Stimulated activated CD4-positive, alpha-beta T cell treated with anti-CD3 and anti-CD28 coated beads, Interleukin-15, amount 100 ng/mL, for 1 hour (primary cell): ENCODE measurements at regions not wholly inside any gene's neighbourhood (a gene's known extent, or its start where the extent isn't known, plus 50 kb on each side); places are given as distances from the start of the nearest gene placed in this dataset.
"Not testable (repeated sequence)": the region's sequence is repeated elsewhere in the genome, so short reads cannot be mapped to it uniquely, and the experiment has no call there.

Source experiments
- DNase-seq, 2 donors: peaks; one replicate each; pipeline ENCODE4 v3.0.0-alpha.2; 2020; ENCODE audit warnings: low read depth in 1 of 2, low spot score in 1 of 2

DNA sequence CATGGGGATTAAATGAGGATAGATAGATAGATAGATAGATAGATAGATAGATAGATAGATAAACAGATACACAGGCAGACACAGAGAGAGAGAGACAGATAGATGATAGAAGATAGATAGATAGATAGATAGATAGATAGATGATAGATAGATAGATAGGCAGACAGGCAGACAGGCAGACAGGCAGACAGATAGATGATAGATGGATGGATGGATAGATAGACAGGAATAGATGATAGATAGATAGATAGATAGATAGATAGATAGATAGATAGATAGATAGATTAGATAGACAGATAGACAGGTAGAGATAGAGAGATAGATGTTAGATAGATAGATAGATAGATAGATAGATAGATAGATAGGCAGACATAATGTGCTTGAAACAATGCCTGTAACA, 137.3 kb downstream of the MED10 start:
- not testable (repeated sequence) for DNase-seq

DNA sequence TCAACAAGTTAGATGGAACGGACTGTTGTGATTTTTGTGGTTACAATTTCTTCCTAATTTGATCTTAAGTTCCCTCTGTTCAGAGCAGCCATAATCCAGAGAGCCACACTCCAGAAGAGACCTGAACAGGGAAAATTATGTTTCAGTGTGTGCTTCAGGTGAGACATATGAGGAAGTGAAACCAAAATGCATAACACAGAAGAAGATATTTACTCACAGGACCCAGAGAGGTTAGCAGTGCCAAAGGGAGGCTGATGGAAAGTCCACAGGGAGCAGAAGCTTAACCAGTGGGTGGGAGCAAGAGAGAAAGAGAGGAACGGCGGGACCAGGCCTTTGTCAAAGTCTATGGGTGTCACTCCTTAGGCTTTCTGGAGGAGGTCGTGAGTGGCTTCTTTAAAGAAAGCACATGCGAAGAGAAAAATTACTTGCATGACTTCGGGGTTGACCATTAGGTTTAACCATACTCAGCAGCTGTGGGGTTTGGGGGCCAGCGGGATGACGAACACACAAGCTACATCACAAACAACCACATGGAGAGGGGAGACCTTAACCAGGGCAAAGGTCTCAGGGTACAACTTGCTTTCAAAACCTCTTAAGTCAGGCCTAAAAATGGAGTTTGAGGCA, 141.4 kb downstream of the MED10 start:
- DNase-seq = no peak

DNA sequence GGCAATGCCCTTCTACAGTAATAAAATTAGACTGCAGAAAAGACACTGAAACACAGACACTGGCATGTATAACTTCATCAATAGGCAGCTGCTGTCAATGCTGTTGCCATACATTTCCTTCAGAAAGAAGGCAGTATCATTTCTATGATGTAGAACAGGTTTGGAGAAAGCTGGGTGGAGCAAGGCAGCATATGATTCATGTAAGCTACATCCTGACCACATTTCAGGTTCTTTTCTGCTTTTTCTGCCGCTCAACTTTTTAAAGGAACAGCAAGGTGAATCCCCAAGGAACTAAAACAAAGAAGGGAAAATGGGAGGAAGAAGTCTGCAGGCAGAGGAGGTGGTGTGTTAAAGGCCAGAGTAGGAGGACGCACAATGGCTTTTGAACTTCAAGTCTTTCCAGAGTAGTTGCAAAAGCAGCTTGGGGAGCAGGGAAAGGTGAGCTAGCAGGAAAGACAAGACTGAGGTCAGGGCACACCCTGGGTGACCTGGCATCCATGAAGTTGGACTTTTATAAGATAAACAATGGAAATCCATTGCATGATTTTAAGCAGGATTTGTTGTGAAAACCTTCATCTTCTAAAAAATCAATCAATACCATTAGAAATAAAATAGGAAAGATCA, 142.1 kb downstream of the MED10 start:
- DNase-seq = no peak

GRCh38 chr5:6235726-6236125, 142.6 kb downstream of the MED10 start:
- no peak for DNase-seq

- no peak for DNase-seq
Measured at GRCh38 chr5:6228257-6229250, 149.8 kb downstream of the MED10 start.

- no peak for DNase-seq
Measured at GRCh38 chr5:6225121-6225607, 153.2 kb downstream of the MED10 start.

GRCh38 chr5:6224406-6224805, 153.9 kb downstream of the MED10 start:
- no peak for DNase-seq

DNA sequence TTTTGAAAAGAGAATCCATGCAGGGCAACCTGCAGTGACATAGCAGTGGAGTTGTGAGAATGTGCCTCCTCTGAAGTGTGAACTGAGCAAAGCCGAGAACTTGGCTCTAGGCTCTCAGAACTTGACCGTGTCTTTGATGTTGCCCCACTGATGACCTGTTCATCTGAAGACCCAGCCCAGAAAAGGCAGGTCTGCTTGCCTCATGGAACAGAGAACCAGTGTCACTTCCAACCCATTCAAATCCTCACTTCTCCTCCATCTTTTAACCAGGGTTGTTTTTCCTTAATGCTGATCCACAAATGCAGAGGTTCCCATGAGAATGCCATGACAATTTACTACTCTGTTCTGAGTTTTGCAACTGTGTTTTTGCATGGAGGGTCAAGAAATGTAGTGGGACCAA, 155.4 kb downstream of the MED10 start:
- no peak for DNase-seq

DNA sequence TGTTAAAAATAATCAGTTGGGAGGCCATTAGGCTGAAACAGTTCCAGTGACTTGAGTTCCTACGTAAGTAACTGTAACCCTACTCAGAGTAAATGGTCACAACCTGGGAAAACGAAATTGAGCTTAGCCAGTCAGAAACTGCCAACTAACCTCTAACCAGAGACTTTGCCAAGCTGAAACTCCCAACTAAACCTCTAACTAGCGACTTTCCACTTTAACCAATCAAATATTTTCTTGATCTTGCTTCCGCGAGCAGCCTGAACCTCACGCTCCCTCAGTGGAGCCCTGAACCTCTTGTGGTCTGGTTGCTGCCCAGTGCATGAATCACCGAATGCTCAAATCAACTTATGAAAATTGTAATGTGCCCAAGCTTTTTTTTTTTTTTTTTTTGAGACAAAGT, 156.2 kb downstream of the MED10 start:
- DNase-seq = no peak

GRCh38 chr5:6221141-6221626, 157.2 kb downstream of the MED10 start:
- no peak for DNase-seq

- no peak for DNase-seq
Measured at GRCh38 chr5:6220346-6221088, 157.8 kb downstream of the MED10 start.

- DNase-seq = no peak
Measured at GRCh38 chr5:6218517-6218916, 159.8 kb downstream of the MED10 start.

- no peak for DNase-seq
Measured at GRCh38 chr5:6218116-6218515, 160.2 kb downstream of the MED10 start.

DNA sequence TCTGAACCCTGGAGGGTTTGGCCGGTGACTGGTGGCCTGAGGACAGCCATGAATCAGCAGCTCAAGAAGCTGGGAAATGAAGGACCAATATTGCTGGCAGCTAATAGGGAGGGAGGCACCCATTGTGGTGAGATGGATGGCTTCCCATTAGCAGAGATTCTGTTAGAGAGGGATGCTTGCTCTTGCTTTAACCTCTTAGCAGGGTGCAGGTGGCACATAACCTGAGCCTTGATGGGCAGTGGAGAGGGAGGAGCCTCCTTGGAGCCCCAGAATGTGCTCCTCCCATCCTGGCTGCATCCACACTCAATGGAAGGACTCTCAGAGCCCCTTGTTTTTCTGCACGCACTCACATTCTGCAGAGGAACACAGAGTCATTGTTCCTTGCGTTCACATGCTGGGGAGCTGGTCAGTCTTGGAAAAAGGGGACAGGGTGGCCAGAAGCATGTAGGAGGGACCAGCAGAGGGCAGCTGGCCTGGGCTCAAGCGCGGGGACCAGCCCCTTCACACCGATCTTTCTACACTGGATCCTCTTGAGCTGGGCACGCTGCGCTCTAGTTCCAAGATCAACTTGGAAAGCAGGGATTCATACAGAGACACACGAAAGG, 161.8 kb downstream of the MED10 start:
- no peak for DNase-seq

GRCh38 chr5:6215891-6216290, 162.5 kb downstream of the MED10 start:
- no peak for DNase-seq

DNA sequence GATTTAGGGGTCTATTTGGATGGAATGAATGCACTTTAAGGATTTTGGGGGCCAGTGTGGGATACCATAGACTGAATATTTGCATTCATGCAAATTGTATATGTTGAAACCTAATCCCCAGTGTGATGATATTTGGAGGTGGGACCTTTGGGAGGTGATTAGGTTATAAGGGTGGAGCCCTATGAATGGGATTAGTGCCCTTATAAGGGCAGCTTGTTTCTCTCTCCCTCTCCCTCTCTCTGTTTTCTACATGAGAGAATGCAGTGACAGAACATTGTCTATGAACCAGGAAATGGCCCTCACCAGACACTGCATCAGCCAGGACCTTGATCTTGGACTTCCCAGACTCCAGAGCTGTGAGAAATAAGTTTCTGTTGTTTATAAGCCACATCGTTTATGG, 166.1 kb downstream of the MED10 start:
- no peak for DNase-seq

DNA sequence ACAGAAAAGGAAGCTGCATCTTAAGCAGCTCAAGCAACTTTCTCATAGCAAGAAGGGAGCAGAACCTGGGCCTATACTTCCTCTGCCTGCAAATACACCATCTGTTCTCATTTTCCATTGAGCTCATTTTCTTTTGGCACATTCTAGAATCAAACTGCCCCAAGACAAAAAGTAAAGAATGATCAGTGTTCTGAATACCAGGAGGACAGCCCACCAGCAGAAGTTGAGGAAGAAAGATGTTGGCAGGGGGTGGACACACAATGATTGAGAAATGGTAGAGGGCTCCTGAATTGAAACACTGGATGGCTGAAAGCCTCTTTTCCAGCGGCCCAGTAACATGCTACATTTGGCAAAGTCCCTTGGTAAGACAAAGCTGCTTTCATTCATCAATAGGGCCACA, 171.8 kb downstream of the MED10 start:
- no peak for DNase-seq

- no peak for DNase-seq
Measured at GRCh38 chr5:6202968-6203365, 175.4 kb downstream of the MED10 start.

DNA sequence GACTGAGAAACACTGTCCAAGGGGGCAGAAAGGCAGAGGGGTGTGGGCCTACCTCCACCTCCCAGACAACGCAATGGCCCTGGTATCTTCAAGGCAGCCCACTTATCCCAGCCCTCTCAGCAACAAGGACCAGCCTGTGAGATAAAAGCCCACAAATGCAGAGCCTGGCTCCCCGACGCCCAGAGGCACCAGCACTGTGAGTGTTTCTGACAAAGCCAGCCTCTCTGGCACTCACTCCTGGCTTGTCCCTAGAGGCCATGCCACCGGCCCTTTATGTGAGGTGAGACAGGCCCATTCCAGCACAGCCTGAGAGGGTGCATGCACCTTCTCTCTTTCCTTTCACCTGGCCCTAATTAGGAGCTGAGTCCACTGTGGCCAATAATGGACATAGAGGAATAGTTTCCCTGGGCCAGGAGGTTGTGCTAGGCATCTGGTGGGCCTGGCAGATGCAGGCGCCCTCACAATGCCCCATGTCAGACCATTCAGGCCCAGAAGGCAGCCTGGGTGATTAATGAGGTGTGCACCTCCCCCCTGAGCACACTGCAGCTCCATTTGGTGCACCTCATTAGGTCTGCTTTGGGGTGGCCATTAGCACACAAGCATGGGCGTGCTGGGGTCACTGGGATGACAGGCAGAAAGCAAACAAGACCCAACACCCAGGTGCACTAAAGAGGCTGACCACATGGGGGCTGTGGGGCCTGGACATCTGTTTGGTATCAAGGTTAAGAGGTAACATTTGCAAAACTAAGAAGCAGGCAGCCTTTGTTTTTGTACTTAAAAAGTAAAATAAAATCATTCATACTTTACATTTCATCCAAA, 176.0 kb downstream of the MED10 start:
- DNase-seq = no peak

DNA sequence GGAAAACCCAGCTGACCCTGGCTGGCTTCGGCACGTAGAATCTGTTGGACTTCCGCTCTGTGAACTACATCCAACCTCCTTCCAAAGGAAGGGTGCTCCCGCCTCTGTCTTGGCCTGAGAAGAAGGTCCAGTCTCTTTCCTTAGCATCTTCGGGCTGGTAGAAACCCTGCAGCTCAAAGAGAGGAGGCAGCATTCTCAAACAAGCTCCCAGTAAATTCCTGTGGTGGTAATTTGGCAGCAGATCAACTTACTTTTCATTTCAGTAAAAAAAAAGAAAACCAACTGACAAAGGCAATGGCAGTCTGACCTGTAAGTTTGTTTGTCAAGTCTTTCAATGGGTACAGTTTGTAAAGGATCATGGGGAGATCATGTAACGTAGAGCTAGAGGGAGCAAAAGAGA, 176.7 kb downstream of the MED10 start:
- DNase-seq = no peak
